Psoas muscle (tissue), 7 donors: ENCODE measurements at regions not wholly inside any gene's neighbourhood (a gene's known extent, or its start where the extent isn't known, plus 50 kb on each side); places are given as distances from the start of the nearest gene placed in this dataset.
"Not testable (repeated sequence)": the region's sequence is repeated elsewhere in the genome, so short reads cannot be mapped to it uniquely, and the experiment has no call there.

Experiments
- ATAC-seq, 4 donors: fragments of 200-7000 bp; cut with Tn5 transposase; one replicate each; pipeline ENCODE4 v1.9.1; 2020; ENCODE audit warnings: moderate library complexity in 3 of 4, mild to moderate bottlenecking in 2 of 4
- DNase-seq, 2 donors: peaks; one replicate each; pipeline ENCODE4 v3.0.0-alpha.2; 2020
- H3K27ac ChIP-seq: fragments of 200-600 bp; one replicate; pipeline ENCODE4 v1.8.0; 2022
- H3K27me3 ChIP-seq, 3 donors: fragments of 200-600 bp in 1 of 3; one replicate each; pipeline versions ENCODE4 v1.6.1 to v1.8.0; 2013 to 2022; ENCODE audit warnings: low read length in 2 of 3, mild to moderate bottlenecking in 2 of 3, moderate library complexity in 1 of 3; ENCODE audit not compliant: insufficient read depth in 3 of 3
- H3K36me3 ChIP-seq, 2 donors: fragments of 200-600 bp in 1 of 2; one replicate each; pipeline versions ENCODE4 v1.6.1 to v1.8.0; 2013 to 2022; ENCODE audit warnings: low read depth in 1 of 2, mild to moderate bottlenecking in 1 of 2, moderate library complexity in 1 of 2; ENCODE audit not compliant: insufficient read depth in 1 of 2
- H3K4me1 ChIP-seq: fragments of 200-600 bp; one replicate; pipeline ENCODE4 v1.8.0; 2022
- H3K4me3 ChIP-seq: fragments of 200-600 bp; one replicate; pipeline ENCODE4 v1.8.0; 2022; ENCODE audit warnings: mild to moderate bottlenecking
- H3K9me3 ChIP-seq: fragments of 200-600 bp; one replicate; pipeline ENCODE4 v1.8.0; 2022
- WGBS, 3 donors: extraction: QIAGEN DNeasy Blood & Tissue Kit; methylation state at CpG; one replicate each; pipeline versions ENCODE4 v1.1.6 to v1.1.7; 2013; 5-methylcytosine and 5-hydroxymethylcytosine counted together
- intact Hi-C, 2 donors: fragments of 100-400 bp; cut with DNase I; formaldehyde crosslinking; loops; one replicate each; pipeline versions ENCODE4 v1.11.0 to v1.14.2; 2022
- TF ChIP-seq, protein P1 (sequence below): fragments of 200-600 bp; IDR thresholded peaks from one replicate; pipeline ENCODE4 v1.8.0; 2022; ENCODE audit warnings: antibody characterized with exemption
- donor health status: healthy with polysubstance abuse.
- donor health status: DM: no; HTN: no; CAD: no; lungs with moderate emphysema.
- donor health status: Bipolar disorder and iron deficiency.
- donor health status: healthy.
- donor health status: DM: yes; HTN: yes; CAD: no.
- donor health status: DM: no; HTN: no; CAD: no.
- donor health status: DM: yes; HTN: yes; CAD: no.

DNA sequence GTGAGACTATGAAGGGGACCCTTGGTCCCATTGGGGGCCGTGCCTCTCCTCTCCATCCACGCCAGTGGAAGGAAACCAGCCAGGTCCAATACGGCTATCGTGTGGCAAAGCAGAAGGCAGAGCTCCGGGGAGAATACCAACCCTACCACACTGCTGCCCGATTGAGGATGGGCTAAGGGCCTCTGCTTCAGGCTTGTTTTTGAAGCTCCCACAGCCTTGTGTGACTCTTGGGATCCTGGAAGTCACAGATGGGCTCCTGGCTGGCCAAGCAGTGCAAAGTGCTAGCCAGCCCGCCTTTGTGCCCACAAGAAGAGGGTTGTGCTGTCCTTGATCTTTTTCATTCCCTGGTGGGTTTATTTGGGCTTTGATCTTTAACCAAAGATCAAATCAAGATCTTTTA lies 70.6 kb upstream of the ID2 start:
- no peak overlapping the region for H3K4me3 ChIP-seq
- TF ChIP-seq, protein P1, sequence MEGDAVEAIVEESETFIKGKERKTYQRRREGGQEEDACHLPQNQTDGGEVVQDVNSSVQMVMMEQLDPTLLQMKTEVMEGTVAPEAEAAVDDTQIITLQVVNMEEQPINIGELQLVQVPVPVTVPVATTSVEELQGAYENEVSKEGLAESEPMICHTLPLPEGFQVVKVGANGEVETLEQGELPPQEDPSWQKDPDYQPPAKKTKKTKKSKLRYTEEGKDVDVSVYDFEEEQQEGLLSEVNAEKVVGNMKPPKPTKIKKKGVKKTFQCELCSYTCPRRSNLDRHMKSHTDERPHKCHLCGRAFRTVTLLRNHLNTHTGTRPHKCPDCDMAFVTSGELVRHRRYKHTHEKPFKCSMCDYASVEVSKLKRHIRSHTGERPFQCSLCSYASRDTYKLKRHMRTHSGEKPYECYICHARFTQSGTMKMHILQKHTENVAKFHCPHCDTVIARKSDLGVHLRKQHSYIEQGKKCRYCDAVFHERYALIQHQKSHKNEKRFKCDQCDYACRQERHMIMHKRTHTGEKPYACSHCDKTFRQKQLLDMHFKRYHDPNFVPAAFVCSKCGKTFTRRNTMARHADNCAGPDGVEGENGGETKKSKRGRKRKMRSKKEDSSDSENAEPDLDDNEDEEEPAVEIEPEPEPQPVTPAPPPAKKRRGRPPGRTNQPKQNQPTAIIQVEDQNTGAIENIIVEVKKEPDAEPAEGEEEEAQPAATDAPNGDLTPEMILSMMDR, result no peak
- peaks cover 0 to 4% (median 0%) of the 10 kb centered on the region in 3 donors for H3K27me3 ChIP-seq
- H3K36me3 ChIP-seq, result no peaks in the 10 kb centered on the region
- intact Hi-C loops, result no loop called here
- H3K9me3 ChIP-seq, result no peaks in the 10 kb centered on the region
- no peak for DNase-seq
- no peak overlapping the region for H3K27ac ChIP-seq
- WGBS, 3 donors, result 85 to 96% (median 95%) methylated on average over 7 of the region's 7 CpGs
- no peak for ATAC-seq
- H3K4me1 ChIP-seq, result no peaks in the 10 kb centered on the region

DNA sequence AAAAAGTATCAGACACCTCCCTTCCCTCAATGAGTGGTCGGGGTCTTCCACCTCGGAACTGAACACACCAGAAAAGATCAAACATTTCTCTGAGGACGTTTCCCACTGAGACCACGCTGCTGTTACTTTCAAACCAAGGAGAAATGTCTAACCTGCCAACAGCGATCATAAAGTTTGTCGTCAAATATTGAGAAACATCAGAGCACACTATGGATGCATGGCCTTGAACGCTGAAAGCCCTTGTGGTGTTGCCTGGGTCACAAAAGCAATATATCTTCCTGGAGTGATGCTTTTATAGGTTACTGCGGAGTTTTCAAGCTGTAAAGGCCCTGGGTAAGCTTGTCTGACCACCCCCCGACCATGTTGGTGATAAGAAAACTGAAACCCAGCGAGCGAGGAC lies 70.2 kb upstream of the ID2 start:
- intact Hi-C loops, result no loop called here
- no peaks in the 10 kb centered on the region for H3K9me3 ChIP-seq
- TF ChIP-seq, protein P1, result no peak
- no peak for DNase-seq
- no peaks in the 10 kb centered on the region for H3K36me3 ChIP-seq
- 84 to 85% (median 85%) methylated on average over 11 of the region's 11 CpGs for WGBS, 3 donors
- peaks cover 0 to 4% (median 0%) of the 10 kb centered on the region in 3 donors for H3K27me3 ChIP-seq
- ATAC-seq, result no peak
- no peak overlapping the region for H3K27ac ChIP-seq
- no peak overlapping the region for H3K4me3 ChIP-seq
- H3K4me1 ChIP-seq, result no peaks in the 10 kb centered on the region

DNA sequence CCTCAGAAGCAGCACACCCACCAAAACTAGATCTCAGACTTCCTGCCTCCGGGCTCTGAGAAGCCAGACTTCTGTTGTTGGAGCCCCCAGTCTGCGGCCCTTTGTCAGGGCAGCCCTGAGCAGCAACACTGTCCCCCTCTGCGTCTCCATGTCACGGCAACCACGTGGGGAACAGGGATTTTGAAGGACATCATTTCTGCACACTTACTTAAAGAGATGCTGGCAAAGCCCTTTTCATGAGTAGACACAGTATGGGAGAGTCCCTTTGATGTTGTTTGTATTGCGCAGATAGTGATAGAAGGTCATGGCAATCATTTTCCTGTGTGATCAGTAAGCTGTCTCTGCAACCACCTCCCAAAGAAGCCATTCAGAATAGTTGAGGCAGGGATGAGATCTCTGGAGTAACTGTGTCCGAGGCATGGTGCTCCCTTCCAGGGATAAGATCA lies 69.1 kb upstream of the ID2 start:
- DNase-seq (no peak), ATAC-seq (no peak)
- H3K4me1 ChIP-seq, result no peaks in the 10 kb centered on the region
- TF ChIP-seq, protein P1, result no peak
- peaks cover 0 to 4% (median 0%) of the 10 kb centered on the region in 3 donors for H3K27me3 ChIP-seq
- no peak overlapping the region for H3K27ac ChIP-seq
- WGBS, 3 donors, result 76 to 83% (median 79%) methylated on average over 7 of the region's 7 CpGs
- no peaks in the 10 kb centered on the region for H3K36me3 ChIP-seq
- no peak overlapping the region for H3K4me3 ChIP-seq
- intact Hi-C loops, result no loop called here
- no peaks in the 10 kb centered on the region for H3K9me3 ChIP-seq

DNA sequence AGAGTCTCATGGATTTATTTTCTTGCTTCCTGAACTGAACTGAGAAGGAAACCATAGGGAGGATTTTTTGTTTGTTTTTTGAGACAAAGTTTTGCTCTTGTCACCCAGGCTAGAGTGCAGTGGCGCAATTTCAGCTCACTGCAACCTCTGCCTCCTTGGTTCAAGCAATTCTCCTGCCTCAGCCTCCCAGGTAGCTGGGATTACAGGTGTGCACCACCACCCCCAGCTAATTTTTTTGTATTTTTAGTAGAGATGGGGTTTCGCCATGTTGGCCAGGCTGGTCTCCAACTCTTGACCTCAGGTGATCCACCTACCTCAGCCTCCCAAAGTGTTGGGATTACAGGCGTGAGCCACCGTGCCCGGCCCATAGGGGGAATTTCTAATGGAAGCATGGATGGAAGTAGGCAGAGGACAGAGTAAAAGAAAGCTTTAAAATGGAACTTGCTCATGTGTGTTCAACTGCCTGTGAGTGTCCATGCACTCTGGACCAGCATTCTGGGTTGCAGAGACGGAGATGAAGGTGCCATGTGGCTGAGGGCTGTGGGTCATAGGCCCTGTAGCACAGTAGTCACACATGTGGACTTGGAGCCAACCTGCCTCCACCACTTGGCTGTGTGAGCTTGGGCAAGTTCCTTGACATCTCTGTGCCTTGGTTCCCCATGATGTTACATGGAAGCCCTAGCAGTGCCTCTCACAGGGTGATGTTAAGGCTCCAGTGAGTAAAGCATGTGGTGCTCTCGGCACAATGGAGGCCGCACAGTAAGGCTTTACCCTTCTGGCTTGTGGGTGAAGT lies 68.5 kb upstream of the ID2 start:
- WGBS, 3 donors, result 94 to 97% (median 96%) methylated on average over 8 of the region's 8 CpGs
- H3K9me3 ChIP-seq, H3K4me3 ChIP-seq, H3K27ac ChIP-seq, H3K4me1 ChIP-seq, H3K36me3 ChIP-seq, ATAC-seq, DNase-seq, H3K27me3 ChIP-seq, intact Hi-C loops: not testable (repeated sequence)

DNA sequence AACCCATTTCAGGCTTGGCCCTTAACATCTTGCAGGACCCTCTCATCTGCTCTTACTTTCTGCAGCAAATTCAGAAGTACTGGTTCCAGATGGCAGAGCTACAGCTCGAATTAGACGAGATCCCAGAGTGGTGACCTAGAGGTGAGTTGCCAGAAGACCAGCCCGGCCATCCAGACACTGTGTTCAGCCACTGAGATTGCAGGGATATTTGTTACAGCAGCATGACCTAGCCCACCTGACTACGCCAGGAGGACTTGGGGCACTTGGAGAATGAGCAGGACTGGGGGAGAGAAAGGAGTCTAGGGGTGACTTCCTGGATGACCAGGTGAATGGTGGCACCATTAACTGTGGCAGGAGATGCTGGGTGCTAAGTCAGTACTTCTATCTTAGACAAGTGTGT lies 67.2 kb upstream of the ID2 start:
- Histone ChIP-seq H3K4me1 (no peaks in the 10 kb centered on the region), H3K27ac (no peak overlapping the region), H3K27me3 (peaks cover 0 to 4% (median 0%) of the 10 kb centered on the region in 3 donors), H3K36me3 (no peaks in the 10 kb centered on the region), H3K9me3 (no peaks in the 10 kb centered on the region), H3K4me3 (no peak overlapping the region)
- WGBS, 3 donors, result 76 to 93% (median 88%) methylated on average over 4 of the region's 4 CpGs
- ATAC-seq, result no peak
- TF ChIP-seq, protein P1, result no peak
- DNase-seq, result no peak
- intact Hi-C loops, result no loop called here
